ENCODE measurements at regions not wholly inside any gene's neighbourhood (a gene's known extent, or its start where the extent isn't known, plus 50 kb on each side); places are given as distances from the start of the nearest gene placed in this dataset.
"Not testable (repeated sequence)": the region's sequence is repeated elsewhere in the genome, so short reads cannot be mapped to it uniquely, and the experiment has no call there.

GRCh38 chr2:153294199-153294786 is 184.3 kb downstream of the RPRM start:
- H3K4me3 Mint-ChIP-seq (ENCODE audit: unreplicated experiment) = no peak overlapping the region
- TF ChIP-seq, protein P1, sequence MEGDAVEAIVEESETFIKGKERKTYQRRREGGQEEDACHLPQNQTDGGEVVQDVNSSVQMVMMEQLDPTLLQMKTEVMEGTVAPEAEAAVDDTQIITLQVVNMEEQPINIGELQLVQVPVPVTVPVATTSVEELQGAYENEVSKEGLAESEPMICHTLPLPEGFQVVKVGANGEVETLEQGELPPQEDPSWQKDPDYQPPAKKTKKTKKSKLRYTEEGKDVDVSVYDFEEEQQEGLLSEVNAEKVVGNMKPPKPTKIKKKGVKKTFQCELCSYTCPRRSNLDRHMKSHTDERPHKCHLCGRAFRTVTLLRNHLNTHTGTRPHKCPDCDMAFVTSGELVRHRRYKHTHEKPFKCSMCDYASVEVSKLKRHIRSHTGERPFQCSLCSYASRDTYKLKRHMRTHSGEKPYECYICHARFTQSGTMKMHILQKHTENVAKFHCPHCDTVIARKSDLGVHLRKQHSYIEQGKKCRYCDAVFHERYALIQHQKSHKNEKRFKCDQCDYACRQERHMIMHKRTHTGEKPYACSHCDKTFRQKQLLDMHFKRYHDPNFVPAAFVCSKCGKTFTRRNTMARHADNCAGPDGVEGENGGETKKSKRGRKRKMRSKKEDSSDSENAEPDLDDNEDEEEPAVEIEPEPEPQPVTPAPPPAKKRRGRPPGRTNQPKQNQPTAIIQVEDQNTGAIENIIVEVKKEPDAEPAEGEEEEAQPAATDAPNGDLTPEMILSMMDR (IDR thresholded peaks at IDR 0.05) = no peak
- DNase-seq (ENCODE audit: low spot score) = no peak
- H3K27me3 Mint-ChIP-seq (ENCODE audit: low read depth) = peaks cover 14% of the 10 kb centered on the region
- no peaks in the 10 kb centered on the region for H3K36me3 Mint-ChIP-seq (ENCODE audit: low read depth)
- no peak overlapping the region for H3K27ac Mint-ChIP-seq (ENCODE audit: unreplicated experiment)
- H3K9me3 Mint-ChIP-seq (ENCODE audit: low read depth) = no peaks in the 10 kb centered on the region
- H3K4me1 Mint-ChIP-seq (ENCODE audit: low read depth) = no peaks in the 10 kb centered on the region

DNA sequence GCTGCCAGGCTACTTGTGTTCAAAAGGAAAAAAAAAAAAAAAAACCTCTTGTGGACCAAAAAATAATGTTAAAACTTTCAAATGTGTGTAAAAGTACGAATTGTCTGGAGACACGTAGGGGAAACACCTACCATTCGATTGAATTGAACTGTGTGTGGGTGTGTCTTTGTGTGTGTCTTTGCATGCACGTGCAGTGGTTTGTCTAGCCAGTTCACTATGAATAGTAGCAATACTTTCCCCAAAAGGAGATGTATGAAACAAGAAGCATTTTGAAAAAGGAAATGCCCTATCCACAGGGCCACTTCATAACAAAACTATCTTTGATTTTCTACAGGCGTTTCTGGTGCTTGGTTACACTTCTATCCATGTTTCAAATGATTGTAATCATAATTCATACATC is 186.8 kb downstream of the RPRM start:
- no peak for DNase-seq (ENCODE audit: low spot score)
- Mint-ChIP-seq H3K9me3 (ENCODE audit: low read depth) (no peaks in the 10 kb centered on the region), H3K27ac (ENCODE audit: unreplicated experiment) (no peak overlapping the region), H3K36me3 (ENCODE audit: low read depth) (no peaks in the 10 kb centered on the region), H3K4me1 (ENCODE audit: low read depth) (no peaks in the 10 kb centered on the region), H3K4me3 (ENCODE audit: unreplicated experiment) (no peak overlapping the region), H3K27me3 (ENCODE audit: low read depth) (peaks cover 11% of the 10 kb centered on the region)
- TF ChIP-seq, protein P1 (IDR thresholded peaks at IDR 0.05) = no peak

GRCh38 chr2:153287109-153287801 is 191.3 kb downstream of the RPRM start:
- no peak for DNase-seq (ENCODE audit: low spot score)
- no peaks in the 10 kb centered on the region for H3K36me3 Mint-ChIP-seq (ENCODE audit: low read depth)
- TF ChIP-seq, protein P1 (IDR thresholded peaks at IDR 0.05) = peak; percentile 63
- peak overlapping the region; percentile 22 for H3K4me3 Mint-ChIP-seq (ENCODE audit: unreplicated experiment)
- no peaks in the 10 kb centered on the region for H3K4me1 Mint-ChIP-seq (ENCODE audit: low read depth)
- H3K27ac Mint-ChIP-seq (ENCODE audit: unreplicated experiment) = no peak overlapping the region
- peaks cover 7% of the 10 kb centered on the region for H3K9me3 Mint-ChIP-seq (ENCODE audit: low read depth)
- H3K27me3 Mint-ChIP-seq (ENCODE audit: low read depth) = peaks cover 9% of the 10 kb centered on the region

GRCh38 chr2:153268941-153269461 is 209.6 kb downstream of the RPRM start:
- no peaks in the 10 kb centered on the region for H3K36me3 Mint-ChIP-seq (ENCODE audit: low read depth)
- no peaks in the 10 kb centered on the region for H3K4me1 Mint-ChIP-seq (ENCODE audit: low read depth)
- H3K27ac Mint-ChIP-seq (ENCODE audit: unreplicated experiment) = no peak overlapping the region
- TF ChIP-seq, protein P1 (IDR thresholded peaks at IDR 0.05) = no peak
- DNase-seq (ENCODE audit: low spot score) = no peak
- no peak overlapping the region for H3K4me3 Mint-ChIP-seq (ENCODE audit: unreplicated experiment)
- H3K27me3 Mint-ChIP-seq (ENCODE audit: low read depth) = no peaks in the 10 kb centered on the region
- peaks cover 24% of the 10 kb centered on the region for H3K9me3 Mint-ChIP-seq (ENCODE audit: low read depth)

DNA sequence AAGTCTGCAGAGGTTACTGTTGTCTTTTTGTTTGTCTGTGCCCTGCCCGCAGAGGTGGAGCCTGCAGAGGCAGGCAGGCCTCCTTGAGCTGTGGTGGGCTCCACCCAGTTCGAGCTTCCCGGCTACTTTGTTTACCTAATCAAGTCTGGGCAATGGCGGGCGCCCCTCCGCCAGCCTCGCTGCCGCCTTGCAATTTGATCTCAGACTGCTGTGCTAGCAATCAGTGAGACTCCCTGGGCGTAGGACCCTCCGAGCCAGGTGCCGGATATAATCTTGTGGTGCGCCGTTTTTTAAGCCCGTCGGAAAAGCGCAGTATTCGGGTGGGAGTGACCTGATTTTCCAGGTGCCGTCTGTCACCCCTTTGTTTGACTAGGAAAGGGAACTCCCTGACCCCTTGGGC is 221.7 kb downstream of the RPRM start:
- peaks cover 34% of the 10 kb centered on the region for H3K9me3 Mint-ChIP-seq (ENCODE audit: low read depth)
- not testable (repeated sequence) for H3K4me3 Mint-ChIP-seq (ENCODE audit: unreplicated experiment); H3K27me3 Mint-ChIP-seq (ENCODE audit: low read depth); H3K27ac Mint-ChIP-seq (ENCODE audit: unreplicated experiment); DNase-seq (ENCODE audit: low spot score); H3K36me3 Mint-ChIP-seq (ENCODE audit: low read depth); H3K4me1 Mint-ChIP-seq (ENCODE audit: low read depth)

DNA sequence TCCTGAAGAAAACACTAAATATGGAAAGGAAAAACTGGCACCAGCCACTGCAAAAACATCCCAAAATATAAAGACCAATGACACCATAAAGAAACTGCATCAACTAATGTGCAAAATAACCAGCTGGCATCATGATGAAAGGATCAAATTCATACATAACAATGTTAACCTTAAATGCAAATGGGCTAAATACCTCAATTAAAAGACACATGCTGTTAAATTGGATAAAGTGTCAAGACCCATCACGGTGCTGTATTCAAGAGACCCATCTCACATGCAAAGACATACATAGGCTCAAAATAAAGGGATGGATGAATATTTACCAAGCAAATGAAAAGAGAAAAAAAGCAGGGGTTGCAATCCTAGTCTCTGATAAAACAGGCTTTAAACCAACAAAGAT is 231.9 kb downstream of the RPRM start:
- peaks cover 28% of the 10 kb centered on the region for H3K9me3 Mint-ChIP-seq (ENCODE audit: low read depth)
- not testable (repeated sequence) for H3K4me3 Mint-ChIP-seq (ENCODE audit: unreplicated experiment); H3K27me3 Mint-ChIP-seq (ENCODE audit: low read depth); H3K27ac Mint-ChIP-seq (ENCODE audit: unreplicated experiment); H3K4me1 Mint-ChIP-seq (ENCODE audit: low read depth); H3K36me3 Mint-ChIP-seq (ENCODE audit: low read depth); DNase-seq (ENCODE audit: low spot score)
